GM21526 (cell line): ENCODE measurements at regions not wholly inside any gene's neighbourhood (a gene's known extent, or its start where the extent isn't known, plus 50 kb on each side); places are given as distances from the start of the nearest gene placed in this dataset.

Source experiments
- ATAC-seq: cut with Tn5 transposase; IDR thresholded peaks from one replicate; pipeline ENCODE4 v1.9.1; 2021; ENCODE audit warnings: moderate library complexity; ENCODE audit not compliant: unreplicated experiment, low FRiP score

DNA sequence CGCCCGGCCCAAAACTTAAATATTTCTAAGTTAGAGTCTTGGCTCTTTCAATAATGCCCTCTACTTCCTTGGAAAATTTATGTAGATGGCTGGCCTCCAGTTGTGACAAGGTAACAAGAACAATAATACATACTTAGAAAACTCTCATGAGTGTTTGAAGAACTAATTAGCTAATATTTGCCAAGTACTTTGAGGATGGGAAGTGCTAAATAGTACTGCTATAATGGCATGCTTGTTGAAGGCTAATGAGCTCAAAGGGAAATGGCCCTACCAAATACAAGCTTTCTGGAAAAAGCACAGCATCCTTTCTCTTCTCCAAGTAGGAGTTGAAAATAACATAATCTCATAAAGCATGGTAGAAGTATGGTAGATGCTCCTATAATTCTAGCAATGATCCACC lies 1022.2 kb upstream of the PIK3C3 start:
- ATAC-seq = no peak

DNA sequence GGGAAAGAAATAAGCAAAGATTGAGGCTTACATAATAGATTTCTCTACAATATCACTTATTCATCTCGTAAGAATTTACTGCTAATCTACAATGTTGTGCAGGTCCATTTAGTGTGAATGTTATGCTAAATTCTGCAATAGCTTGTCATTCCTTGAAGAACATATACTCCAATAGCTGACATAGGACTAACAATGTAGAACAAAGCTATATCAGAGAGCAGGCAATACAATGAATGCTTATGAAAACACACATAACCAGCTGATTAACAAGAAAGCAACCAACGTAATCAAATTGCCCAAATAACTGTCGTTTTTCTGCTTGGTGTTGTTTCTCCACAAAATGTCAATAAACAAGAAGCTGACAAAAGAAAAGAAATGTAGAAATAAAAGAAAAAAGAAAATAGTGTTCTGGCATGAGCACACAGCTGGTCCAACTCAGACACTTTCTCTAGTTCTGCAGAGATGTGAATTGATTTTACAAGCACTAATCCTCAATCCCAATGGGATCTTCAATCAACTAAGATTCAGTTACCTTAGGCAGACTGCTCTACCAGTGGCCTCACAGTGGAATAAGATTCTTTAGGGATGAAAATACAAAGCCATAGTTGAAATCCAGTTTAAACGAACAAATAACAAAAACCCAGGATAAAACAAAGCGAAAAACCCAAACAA lies 1024.7 kb upstream of the PIK3C3 start:
- ATAC-seq = no peak

DNA sequence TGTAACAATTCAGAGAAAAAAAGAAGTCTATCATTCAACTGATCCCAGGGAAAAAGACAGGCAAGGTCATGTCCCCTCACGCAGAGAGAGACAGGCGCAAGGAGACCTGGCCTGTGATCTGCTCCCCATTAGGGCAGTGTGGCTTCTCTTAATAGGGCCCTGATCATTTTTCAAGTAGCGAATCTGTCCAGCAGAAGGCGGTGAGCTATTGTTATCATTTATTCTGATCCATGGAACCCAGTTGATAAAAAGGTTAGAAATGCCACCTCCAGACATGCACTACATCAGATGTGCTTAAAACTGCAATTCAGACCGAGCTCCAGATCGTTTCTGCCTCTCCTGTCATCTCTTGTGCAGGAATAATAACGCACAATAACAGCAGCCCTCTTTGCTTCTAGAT lies 1025.6 kb upstream of the PIK3C3 start:
- no peak for ATAC-seq

DNA sequence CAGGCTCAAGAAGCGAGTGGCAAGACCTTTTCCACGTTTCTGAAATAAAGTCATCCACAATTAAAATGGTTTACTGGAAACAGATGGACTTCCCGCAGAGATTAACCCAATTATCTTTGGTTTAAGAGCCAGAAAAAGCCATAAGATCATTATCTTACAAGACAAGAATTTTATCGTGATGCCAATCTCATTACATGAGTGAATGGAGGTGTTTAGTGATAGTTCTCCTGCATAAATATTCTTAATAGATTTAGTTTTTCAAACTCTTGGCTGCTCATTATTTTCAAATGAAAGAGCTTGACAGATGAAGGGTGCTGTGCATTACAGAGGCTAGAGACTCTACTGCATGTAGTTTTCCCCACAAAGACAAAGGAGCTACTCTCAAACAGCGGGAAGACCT lies 1028.4 kb upstream of the PIK3C3 start:
- no peak for ATAC-seq

DNA sequence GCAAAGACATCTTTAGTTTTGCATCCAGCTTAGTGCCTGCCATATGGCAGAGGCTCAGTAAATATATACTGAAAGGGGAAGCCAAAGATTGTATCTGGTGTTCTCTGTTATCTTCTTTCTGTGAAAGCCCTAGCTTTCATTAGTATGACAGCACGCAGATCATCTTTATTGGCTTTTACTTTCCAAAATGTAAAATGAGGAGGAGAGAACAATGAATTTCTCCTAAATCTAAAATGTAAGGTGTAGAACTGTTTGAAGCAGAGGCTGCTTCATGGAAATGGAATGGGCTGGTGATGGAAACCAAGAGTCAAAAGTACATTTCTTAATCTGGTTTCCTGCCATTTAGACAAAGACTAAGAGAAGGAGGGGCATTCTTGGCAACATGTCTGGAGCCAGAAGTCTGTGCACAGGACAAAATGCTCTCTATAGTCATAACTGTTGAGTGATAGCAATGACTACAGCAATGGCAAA lies 1029.9 kb upstream of the PIK3C3 start:
- no peak for ATAC-seq

DNA sequence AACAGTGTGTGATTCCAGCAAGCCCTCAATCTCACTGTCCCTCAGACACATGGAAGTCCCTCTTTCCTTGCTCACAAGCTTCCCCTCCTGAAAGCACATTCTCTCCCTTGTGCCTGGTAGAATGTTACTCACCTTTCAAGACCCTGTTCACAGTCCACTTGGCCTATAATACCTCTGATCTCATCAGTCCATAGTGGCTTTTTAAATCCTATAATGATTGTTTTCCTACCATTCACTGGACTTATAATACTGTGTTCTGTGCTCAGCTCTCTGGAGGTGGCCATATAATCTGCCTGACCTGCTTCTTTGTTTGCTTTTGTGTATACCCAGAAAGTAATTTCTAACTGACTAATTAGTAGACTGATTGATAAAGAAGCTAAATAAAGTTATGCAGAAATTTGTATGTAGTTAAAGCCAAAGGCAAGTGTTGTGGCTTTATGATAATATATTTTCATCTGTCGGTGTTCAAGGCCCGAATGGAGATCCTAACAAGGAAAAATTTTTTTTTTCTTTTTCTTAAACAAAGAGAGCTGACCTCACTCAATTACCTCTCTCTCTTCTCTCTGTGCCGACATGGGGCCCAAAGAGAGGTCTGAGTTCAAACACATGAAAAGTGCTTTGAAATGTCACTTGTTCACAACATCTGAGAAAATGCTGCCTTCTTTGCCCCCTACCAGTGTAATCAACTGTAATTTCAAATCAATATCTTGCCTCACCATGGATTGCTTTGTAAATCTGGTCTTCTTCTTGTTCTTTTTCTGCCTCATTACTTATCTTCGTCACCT lies 1033.0 kb upstream of the PIK3C3 start:
- no peak for ATAC-seq

DNA sequence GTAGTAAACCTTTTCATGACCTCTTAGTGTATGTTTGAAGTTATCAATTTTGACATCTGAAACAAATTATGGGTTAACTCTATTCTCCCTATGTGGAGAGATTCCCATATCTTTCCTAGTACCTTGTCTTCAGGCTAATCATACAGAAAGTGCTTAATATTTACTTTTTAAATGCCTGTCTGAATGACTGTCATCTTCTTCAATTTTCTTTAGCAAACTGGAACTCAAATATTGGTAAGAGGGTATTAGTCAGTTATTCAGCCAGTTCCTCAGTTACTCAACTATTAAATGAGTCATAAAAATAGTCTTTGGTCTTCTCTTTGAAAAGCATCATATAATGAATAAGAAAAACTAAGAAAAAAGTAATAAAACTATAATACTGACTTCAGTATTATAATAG lies 1038.0 kb upstream of the PIK3C3 start:
- no peak for ATAC-seq

DNA sequence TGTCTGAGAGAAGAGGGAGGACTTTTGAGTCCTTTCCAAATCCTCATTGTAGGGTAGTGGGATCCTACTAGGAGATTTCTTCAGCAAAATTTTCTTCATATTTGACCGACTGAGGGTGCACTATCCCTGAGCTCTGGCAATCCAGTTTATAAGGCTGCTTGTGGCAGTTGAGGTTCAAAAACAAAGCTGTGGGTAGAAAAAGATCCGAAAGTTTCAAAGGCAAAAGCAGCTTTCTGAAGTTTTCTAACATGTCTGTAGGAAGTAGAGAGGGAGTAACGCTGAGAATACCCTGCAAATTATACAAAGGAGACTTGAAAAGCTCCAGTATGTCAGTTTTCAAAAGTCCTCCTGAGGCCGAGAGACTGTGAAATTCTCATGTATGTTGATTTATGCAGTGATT lies 1039.3 kb upstream of the PIK3C3 start:
- no peak for ATAC-seq

DNA sequence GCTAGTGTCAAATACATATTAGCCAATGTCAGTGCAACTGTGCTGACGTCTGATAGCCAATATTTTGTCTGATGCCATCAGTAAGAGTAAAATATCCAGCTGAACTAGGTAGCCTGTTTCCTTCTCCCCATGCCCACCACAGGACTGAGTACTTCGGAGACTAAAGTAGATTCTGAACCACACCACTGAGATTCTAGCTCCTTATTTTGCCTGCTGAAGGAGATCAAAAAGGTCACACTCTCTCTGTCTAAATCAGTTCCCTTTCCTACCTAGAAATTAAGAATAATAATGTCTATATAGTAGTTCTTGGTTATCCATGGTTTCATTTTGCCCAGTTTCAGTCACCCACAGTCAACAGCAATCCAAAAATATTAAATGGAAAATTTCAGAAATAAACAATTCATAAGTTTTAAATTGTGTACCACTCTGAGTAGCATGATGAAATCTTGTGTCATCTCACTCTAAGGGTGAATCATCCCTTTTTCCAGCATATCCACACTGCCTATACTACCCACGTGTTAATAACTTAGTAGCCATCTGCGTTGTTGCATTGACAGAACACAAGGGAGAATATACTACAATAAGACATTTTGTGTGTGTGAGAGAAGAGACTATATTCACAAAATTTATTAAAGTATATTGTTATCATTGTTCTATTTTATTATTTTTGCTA lies 1043.3 kb upstream of the PIK3C3 start:
- ATAC-seq = no peak

DNA sequence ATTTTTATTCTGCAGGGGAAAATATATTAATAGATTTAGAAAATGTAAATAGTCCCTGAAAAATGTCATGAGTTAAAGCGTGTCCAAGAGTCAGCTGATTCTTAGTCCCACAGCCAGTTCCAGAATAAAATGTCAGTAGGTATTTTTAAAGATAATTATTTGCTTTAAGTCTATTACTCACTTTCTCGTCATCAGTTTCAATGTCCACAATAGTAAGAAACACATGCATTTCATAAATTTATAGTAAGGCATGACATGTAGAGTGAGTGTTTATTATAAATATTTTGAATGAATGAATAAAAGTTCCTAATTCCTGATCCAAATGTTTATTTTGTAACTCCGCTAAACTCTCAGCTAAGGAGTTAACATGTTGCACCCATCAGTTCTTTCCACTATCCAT lies 1044.0 kb upstream of the PIK3C3 start:
- ATAC-seq = no peak

DNA sequence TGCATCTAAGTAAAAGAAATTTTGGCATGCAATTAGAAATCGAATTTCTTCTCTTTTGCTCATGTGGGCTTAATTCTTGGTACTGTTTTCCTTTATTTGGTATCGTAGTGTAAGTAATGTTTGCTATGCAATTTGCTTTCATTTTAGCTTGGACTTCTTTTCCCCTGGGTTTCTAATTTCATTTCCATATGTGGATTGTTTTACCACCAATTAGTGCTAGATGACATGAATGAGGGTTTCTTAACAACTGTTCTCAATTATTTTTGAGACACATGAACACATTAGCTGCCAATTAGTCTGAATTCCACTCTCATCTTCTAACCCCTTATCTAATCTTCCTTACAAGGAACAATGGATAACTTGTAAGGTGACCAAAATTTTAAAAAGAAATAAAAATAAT lies 1047.2 kb upstream of the PIK3C3 start:
- no peak for ATAC-seq

DNA sequence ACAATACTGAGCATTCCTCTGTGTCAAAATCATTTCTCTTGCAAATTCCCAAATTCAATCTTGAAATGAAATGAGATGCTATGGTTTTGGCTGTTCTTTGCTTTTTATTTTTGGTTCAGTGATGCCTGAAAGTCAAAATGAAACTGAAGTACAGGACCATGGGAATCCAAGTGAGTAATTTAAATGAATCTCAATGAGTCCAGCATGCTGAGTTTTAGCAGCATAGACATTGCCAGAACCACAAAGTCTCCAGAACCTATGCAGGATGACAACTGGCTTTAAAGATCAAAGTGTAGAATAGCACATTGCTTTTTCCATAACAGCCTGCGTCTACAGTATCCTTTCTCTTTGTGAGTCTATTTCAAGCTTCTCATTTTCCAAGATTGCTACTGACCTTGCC lies 1050.7 kb upstream of the PIK3C3 start:
- ATAC-seq = no peak

DNA sequence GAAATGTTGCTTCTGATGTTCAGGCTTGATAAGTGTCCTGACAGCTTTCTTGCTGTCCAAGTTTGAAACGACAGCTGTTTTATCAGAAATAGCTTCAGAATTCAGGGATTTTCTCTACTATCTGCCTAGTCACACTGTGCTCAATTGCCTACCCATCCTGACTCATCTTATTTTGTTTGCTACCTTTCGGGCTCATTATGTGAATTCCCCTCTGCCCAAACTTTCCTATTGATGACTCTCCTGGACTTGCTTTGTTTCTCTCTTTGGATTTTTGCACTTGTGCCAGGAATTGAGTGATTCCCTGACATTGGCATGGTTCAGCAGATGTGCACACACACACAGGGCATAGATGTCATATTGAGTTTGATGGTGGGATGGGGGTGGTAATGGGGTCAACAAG lies 1052.6 kb upstream of the PIK3C3 start:
- no peak for ATAC-seq

DNA sequence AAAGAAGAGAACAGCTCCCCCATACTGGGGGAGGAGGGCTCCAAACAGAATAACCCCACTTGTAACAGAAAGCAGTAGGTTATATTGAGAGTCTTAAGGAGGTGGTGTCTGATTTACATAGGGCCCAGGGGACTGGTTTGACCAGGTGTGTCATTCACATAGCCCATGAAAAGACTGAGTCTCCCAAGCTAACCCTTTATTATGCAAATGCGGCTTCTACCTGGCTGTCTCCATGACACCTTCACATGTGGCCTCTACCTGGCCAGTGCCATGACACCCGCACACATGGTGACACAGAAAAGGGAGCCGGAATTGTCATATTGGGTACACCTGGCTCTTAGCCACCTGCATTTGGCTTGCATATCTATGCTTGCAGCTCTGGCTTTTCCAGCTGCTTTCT lies 1057.2 kb upstream of the PIK3C3 start:
- ATAC-seq = no peak

DNA sequence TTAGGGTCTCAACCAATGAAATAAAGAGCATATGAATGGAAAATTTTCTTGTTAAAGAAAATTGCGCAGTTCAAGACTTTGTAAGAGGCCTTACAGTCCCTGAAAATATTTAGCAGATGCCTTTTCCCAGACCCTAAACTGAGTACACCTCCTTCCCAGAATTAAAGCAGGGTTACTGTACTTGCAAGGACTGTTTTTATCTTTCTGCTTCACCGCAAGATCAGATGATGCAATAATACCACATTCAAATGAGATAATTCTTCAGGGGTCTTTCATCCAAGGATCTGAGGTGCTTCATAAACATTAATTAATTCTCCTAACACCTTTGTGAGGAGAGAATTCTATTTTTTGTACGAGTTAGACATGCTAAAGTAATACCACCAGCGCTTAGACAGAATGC lies 1071.8 kb upstream of the PIK3C3 start:
- ATAC-seq = no peak

DNA sequence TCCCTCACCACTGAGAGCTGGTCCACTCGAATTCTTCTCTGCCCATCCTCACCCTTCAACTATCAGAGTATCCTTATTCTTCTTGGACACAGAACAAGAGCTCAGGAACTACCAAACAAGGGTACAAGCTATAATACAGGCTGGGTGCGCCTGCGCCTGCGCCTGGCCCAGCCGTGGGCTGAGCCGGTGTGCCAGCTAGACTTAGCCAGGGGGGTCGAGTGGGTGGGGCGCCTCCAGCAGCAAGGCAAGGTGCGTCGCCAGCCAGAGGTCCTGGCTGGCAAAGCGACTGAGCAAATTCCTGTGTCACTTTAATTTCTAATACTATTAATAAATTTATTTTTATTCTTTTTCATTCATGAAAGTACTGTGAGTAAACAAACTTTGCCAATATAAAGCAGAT lies 1072.6 kb upstream of the PIK3C3 start:
- no peak for ATAC-seq

DNA sequence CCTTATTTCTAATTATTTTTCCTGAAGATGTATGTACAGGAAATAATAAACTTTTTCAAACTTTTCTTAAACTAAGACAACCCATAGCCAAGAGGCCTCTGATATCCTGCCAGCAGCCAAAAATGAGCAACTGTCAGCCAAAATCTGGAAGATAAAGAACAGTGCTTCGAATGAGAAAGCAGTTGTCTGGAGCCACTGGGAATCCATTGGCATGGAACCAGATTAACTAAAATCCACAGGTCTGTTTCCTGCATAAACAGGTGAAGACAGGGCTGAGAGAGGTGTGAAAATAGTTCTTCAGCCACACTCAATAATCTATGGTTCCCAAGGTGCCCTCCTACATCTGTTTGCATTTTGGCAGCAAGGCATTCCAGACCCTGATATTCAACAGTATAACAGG lies 1076.7 kb upstream of the PIK3C3 start:
- ATAC-seq = no peak

DNA sequence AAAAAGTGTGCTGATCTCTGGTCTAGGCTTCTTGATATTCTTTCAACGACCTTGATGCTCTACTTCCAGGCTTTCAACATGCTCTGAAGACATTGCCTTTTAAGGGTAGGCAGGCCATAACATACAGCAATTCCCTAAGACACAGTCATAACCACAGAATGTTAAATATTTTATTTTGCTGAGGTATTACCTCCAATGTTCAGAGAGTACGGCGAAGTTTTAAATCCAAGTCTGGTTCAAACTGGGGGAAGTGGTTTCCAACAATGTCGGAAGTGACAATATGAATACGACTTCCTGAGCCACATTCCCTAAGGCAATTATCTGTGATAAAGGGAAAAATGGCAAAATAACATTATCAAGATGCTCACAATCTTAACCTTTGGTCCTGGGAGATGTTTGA lies 1077.9 kb upstream of the PIK3C3 start:
- ATAC-seq = no peak

DNA sequence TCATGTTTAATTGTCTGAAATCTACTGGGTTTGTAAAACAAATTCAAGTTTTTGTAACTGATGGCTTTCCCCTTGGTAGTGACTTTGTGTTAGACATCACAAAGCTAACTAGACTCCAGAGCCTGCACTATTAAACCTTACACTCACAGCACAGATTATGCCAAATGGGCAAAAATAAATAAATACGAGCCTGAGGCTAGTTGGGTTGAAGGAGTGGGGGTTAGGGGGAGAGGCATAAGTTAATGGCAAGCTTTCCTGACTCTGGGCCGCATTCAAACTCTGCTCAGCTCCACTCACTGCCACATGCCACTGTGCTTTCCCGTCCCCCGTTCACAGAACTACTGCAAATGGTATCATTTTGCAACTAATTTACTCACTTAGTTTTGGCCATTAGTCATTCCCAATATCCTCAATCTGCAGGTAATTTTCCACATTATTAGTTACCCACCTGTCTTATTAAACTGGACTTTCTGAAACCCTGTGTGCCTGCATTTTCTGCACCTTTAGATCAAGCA lies 1079.9 kb upstream of the PIK3C3 start:
- ATAC-seq = no peak

DNA sequence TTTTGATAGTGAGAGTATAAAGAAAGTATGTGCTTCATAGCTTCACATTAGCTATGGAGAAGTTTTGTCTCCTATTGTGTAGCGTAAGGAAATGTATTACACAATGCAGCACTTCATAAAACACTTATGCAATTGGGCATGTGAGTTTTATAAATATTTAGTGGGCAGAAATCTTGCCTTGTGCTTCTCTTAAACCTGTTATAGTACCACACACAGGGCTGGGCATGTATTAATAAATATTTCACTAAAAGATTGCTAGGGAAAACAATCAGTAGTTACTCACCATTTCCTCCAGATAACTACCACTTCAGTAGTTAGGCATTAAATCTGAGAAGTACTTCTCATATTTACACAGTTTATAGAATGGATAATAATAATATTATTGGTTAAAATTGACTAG lies 1080.8 kb upstream of the PIK3C3 start:
- no peak for ATAC-seq

DNA sequence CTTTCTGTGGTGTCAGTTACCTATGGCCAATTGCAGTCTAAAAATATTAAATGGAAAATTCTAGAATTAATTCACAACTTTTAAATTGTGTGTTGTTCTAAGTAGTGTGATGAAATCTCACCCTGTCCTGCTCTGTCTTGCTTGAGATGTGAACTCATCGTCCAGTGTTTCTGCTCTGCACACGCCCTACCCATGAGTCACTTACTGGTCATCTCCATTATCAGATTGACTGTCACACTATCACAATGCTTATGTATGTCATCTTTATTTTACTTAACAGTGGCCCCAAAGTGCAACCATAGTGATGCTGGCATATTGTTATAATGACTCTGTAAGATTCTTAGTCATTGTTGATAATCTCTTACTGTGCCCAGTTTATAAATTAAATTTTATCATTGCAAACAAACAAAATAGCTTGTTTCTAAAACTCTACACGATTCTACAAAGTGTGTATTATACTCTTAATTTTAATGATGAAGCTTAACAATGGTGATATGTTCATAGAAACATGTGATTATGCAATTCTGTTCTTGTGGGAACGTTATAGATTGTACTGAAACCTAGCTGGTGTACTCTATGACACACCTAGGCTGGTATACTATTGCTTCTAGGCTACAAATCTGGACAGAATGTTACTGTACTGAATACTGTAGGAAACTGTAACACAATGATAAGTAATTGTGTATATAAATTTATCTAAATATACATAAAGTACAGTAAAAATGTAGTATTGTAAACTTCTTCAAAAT lies 1086.8 kb upstream of the PIK3C3 start:
- no peak for ATAC-seq
